Medulla oblongata (tissue), 1 donor: ENCODE measurements at regions not wholly inside any gene's neighbourhood (a gene's known extent, or its start where the extent isn't known, plus 50 kb on each side); places are given as distances from the start of the nearest gene placed in this dataset.
"Not testable (repeated sequence)": the region's sequence is repeated elsewhere in the genome, so short reads cannot be mapped to it uniquely, and the experiment has no call there.

Experiments used
- DNase-seq: peaks from one replicate; pipeline ENCODE4 v3.0.0-alpha.2; 2015; ENCODE audit errors: extremely low spot score

GRCh38 chr6:14995966-14996602 is 249.8 kb upstream of the JARID2 start:
- no peak for DNase-seq

GRCh38 chr6:14996892-14997291 is 249.0 kb upstream of the JARID2 start:
- DNase-seq: no peak

GRCh38 chr6:14997507-14997906 is 248.4 kb upstream of the JARID2 start:
- DNase-seq: no peak

- DNase-seq: no peak
Observed at GRCh38 chr6:14999106-14999505, 246.8 kb upstream of the JARID2 start.

GRCh38 chr6:15001326-15001910 is 244.5 kb upstream of the JARID2 start:
- no peak for DNase-seq

- DNase-seq: no peak
Observed at GRCh38 chr6:15008269-15008668, 237.6 kb upstream of the JARID2 start.

- no peak for DNase-seq
Observed at GRCh38 chr6:15014958-15015357, 230.9 kb upstream of the JARID2 start.

GRCh38 chr6:15016813-15017212 is 229.1 kb upstream of the JARID2 start:
- no peak for DNase-seq

- DNase-seq: peak; percentile 27
Observed at GRCh38 chr6:15017261-15017660, 228.6 kb upstream of the JARID2 start.

- DNase-seq: no peak
Observed at GRCh38 chr6:15017803-15018202, 228.1 kb upstream of the JARID2 start.

GRCh38 chr6:15020119-15020770 is 225.6 kb upstream of the JARID2 start:
- DNase-seq: no peak

GRCh38 chr6:15021074-15021473 is 224.8 kb upstream of the JARID2 start:
- no peak for DNase-seq

- not testable (repeated sequence) for DNase-seq
Observed at GRCh38 chr6:15023018-15023417, 222.9 kb upstream of the JARID2 start.

- DNase-seq: no peak
Observed at GRCh38 chr6:15023448-15023847, 222.4 kb upstream of the JARID2 start.

GRCh38 chr6:15025446-15025845 is 220.4 kb upstream of the JARID2 start:
- no peak for DNase-seq

GRCh38 chr6:15026832-15027231 is 219.0 kb upstream of the JARID2 start:
- no peak for DNase-seq

GRCh38 chr6:15027472-15027871 is 218.4 kb upstream of the JARID2 start:
- no peak for DNase-seq

GRCh38 chr6:15032015-15032414 is 213.9 kb upstream of the JARID2 start:
- no peak for DNase-seq

- DNase-seq: no peak
Observed at GRCh38 chr6:15033850-15034203, 212.0 kb upstream of the JARID2 start.

GRCh38 chr6:15036690-15037245 is 209.1 kb upstream of the JARID2 start:
- DNase-seq: peak; percentile 61

- no peak for DNase-seq
Observed at GRCh38 chr6:15037253-15037652, 208.6 kb upstream of the JARID2 start.

GRCh38 chr6:15038013-15038791 is 207.7 kb upstream of the JARID2 start:
- no peak for DNase-seq
